MM.1S (cell line): ENCODE measurements at regions not wholly inside any gene's neighbourhood (a gene's known extent, or its start where the extent isn't known, plus 50 kb on each side); places are given as distances from the start of the nearest gene placed in this dataset.

Experiments
- EZH2 ChIP-seq: fragments of 300-600 bp; sonication (generic); optimal IDR thresholded peaks from 2 replicates; pipeline ENCODE3; 2017; ENCODE audit warnings: low read depth, mild to moderate bottlenecking, antibody characterized with exemption, low read length, mixed read lengths
- TF ChIP-seq, protein P1 (sequence below): fragments of 300-600 bp; sonication (generic); IDR thresholded peaks from 2 replicates; pipeline ENCODE4 v1.5.1; 2016; ENCODE audit warnings: antibody characterized with exemption, low read length, mixed read lengths

GRCh38 chr2:37825586-37825985, 99.5 kb upstream of the RMDN2 start:
- no peak for TF ChIP-seq EZH2
- TF ChIP-seq, protein P1, sequence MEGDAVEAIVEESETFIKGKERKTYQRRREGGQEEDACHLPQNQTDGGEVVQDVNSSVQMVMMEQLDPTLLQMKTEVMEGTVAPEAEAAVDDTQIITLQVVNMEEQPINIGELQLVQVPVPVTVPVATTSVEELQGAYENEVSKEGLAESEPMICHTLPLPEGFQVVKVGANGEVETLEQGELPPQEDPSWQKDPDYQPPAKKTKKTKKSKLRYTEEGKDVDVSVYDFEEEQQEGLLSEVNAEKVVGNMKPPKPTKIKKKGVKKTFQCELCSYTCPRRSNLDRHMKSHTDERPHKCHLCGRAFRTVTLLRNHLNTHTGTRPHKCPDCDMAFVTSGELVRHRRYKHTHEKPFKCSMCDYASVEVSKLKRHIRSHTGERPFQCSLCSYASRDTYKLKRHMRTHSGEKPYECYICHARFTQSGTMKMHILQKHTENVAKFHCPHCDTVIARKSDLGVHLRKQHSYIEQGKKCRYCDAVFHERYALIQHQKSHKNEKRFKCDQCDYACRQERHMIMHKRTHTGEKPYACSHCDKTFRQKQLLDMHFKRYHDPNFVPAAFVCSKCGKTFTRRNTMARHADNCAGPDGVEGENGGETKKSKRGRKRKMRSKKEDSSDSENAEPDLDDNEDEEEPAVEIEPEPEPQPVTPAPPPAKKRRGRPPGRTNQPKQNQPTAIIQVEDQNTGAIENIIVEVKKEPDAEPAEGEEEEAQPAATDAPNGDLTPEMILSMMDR, result no peak
